ENCODE measurements at regions not wholly inside any gene's neighbourhood (a gene's known extent, or its start where the extent isn't known, plus 50 kb on each side); places are given as distances from the start of the nearest gene placed in this dataset.

- Histone ChIP-seq H4K20me1 (ENCODE audit: control insufficient read depth, extremely low read depth, insufficient read depth, low read length) (no peaks in the 10 kb centered on the region), H3K9ac (ENCODE audit: control insufficient read depth, extremely low read depth, insufficient read depth, low read length) (no peak overlapping the region), H3K9me3 (ENCODE audit: control insufficient read depth, low read depth, low read length) (no peaks in the 10 kb centered on the region), H3K79me2 (ENCODE audit: control insufficient read depth, insufficient read depth, low read length) (no peaks in the 10 kb centered on the region), H3K4me3 (ENCODE audit: control insufficient read depth in 2 of 3, extremely low read depth in 1 of 3, insufficient read depth in 2 of 3, low read depth in 1 of 3, low read length in 3 of 3) (no peak overlapping the region), H3K27me3 (ENCODE audit: control insufficient read depth, extremely low read depth, insufficient read depth, low read length) (no peaks in the 10 kb centered on the region), H3K4me1 (ENCODE audit: control insufficient read depth, extremely low read depth, insufficient read depth, low read length) (no peaks in the 10 kb centered on the region), H3K9me1 (ENCODE audit: control insufficient read depth, extremely low read depth, insufficient read depth, low read length) (no peaks in the 10 kb centered on the region), H3K36me3 (ENCODE audit: control insufficient read depth in 2 of 2, extremely low read depth in 1 of 2, insufficient read depth in 2 of 2, low read length in 2 of 2) (no peaks in the 10 kb centered on the region), H3K4me2 (ENCODE audit: control insufficient read depth, extremely low read depth, insufficient read depth, low read depth, low read length) (no peak overlapping the region), H3K27ac (ENCODE audit: control insufficient read depth, insufficient read depth, low read length) (no peak overlapping the region), H2AFZ (ENCODE audit: control insufficient read depth, low read length) (no peak overlapping the region)
- no peak for TF ChIP-seq EZH2 (IDR thresholded peaks at IDR 0.05; ENCODE audit: low read length)
- no peak for TF ChIP-seq CTCF (optimal IDR thresholded peaks at IDR 0.05 in 1 of 3, IDR thresholded peaks at IDR 0.05 in 1 of 3, conservative IDR thresholded peaks at IDR 0.05 in 1 of 3; ENCODE audit: extremely low read depth in 1 of 3, insufficient read depth in 2 of 3, low read length in 3 of 3)
- DNase-seq (ENCODE audit: low read depth, low spot score): no peak
- dilution Hi-C loops (cut with MboI; ENCODE audit: extremely low pct_ligation_motif_present, low sequenced_read_pairs): no loop called here
- no peak for FAIRE-seq
Measured at GRCh38 chr20:18907353-18907752, 93.8 kb downstream of the SCP2D1 start.

- DNase-seq (ENCODE audit: low read depth, low spot score): no peak
- H3K79me2 ChIP-seq (ENCODE audit: control insufficient read depth, insufficient read depth, low read length): no peaks in the 10 kb centered on the region
- TF ChIP-seq CTCF (optimal IDR thresholded peaks at IDR 0.05 in 1 of 3, IDR thresholded peaks at IDR 0.05 in 1 of 3, conservative IDR thresholded peaks at IDR 0.05 in 1 of 3; ENCODE audit: extremely low read depth in 1 of 3, insufficient read depth in 2 of 3, low read length in 3 of 3): no peak
- TF ChIP-seq EZH2 (IDR thresholded peaks at IDR 0.05; ENCODE audit: low read length): no peak
- dilution Hi-C loops (cut with MboI; ENCODE audit: extremely low pct_ligation_motif_present, low sequenced_read_pairs): no loop called here
- no peaks in the 10 kb centered on the region for H3K27me3 ChIP-seq (ENCODE audit: control insufficient read depth, extremely low read depth, insufficient read depth, low read length)
- no peak overlapping the region for H3K9ac ChIP-seq (ENCODE audit: control insufficient read depth, extremely low read depth, insufficient read depth, low read length)
- H2AFZ ChIP-seq (ENCODE audit: control insufficient read depth, low read length): no peak overlapping the region
- no peaks in the 10 kb centered on the region for H3K9me1 ChIP-seq (ENCODE audit: control insufficient read depth, extremely low read depth, insufficient read depth, low read length)
- no peaks in the 10 kb centered on the region for H3K9me3 ChIP-seq (ENCODE audit: control insufficient read depth, low read depth, low read length)
- no peaks in the 10 kb centered on the region for H3K4me1 ChIP-seq (ENCODE audit: control insufficient read depth, extremely low read depth, insufficient read depth, low read length)
- H3K4me2 ChIP-seq (ENCODE audit: control insufficient read depth, extremely low read depth, insufficient read depth, low read depth, low read length): no peak overlapping the region
- no peak overlapping the region for H3K27ac ChIP-seq (ENCODE audit: control insufficient read depth, insufficient read depth, low read length)
- no peaks in the 10 kb centered on the region for H4K20me1 ChIP-seq (ENCODE audit: control insufficient read depth, extremely low read depth, insufficient read depth, low read length)
- FAIRE-seq: no peak
- no peaks in the 10 kb centered on the region for H3K36me3 ChIP-seq (ENCODE audit: control insufficient read depth in 2 of 2, extremely low read depth in 1 of 2, insufficient read depth in 2 of 2, low read length in 2 of 2)
- no peak overlapping the region for H3K4me3 ChIP-seq (ENCODE audit: control insufficient read depth in 2 of 3, extremely low read depth in 1 of 3, insufficient read depth in 2 of 3, low read depth in 1 of 3, low read length in 3 of 3)
Measured at GRCh38 chr20:18908109-18908508, 94.5 kb downstream of the SCP2D1 start.
